Stomach (tissue), 8 donors: ENCODE measurements at regions not wholly inside any gene's neighbourhood (a gene's known extent, or its start where the extent isn't known, plus 50 kb on each side); places are given as distances from the start of the nearest gene placed in this dataset.
"Not testable (repeated sequence)": the region's sequence is repeated elsewhere in the genome, so short reads cannot be mapped to it uniquely, and the experiment has no call there.

Source experiments
- DNase-seq, 2 donors: peaks; one replicate each; pipeline versions ENCODE4 v3.0.0 to v3.0.0-alpha.2; 2013 to 2019
- H3K27ac ChIP-seq, 5 donors: fragments of 200-600 bp in 4 of 5; sonication (generic) in 4 of 5; one replicate each; pipeline ENCODE4 v1.5.1; 2013 to 2019; ENCODE audit warnings: mild to moderate bottlenecking in 1 of 5, moderate library complexity in 1 of 5
- H3K27me3 ChIP-seq, 3 donors: fragments of 200-600 bp; sonication (generic); one replicate each; pipeline ENCODE4 v1.5.1; 2017 to 2019; ENCODE audit warnings: mixed run types in 1 of 3
- H3K36me3 ChIP-seq, 4 donors: fragments of 200-600 bp; sonication (generic); 1 replicate in 3 of 4; 2 replicates in 1 of 4; pipeline ENCODE4 v1.5.1; 2016 to 2019
- H3K4me1 ChIP-seq, 4 donors: fragments of 200-600 bp; sonication (generic); one replicate each; pipeline ENCODE4 v1.5.1; 2016 to 2019
- H3K4me3 ChIP-seq, 4 donors: fragments of 200-600 bp; sonication (generic) in 3 of 4; one replicate each; pipeline ENCODE4 v1.5.1; 2016 to 2019; ENCODE audit warnings: mild to moderate bottlenecking in 1 of 4
- H3K9me3 ChIP-seq, 4 donors: fragments of 200-600 bp; sonication (generic); one replicate each; pipeline ENCODE4 v1.5.1; 2016 to 2019
- EP300 ChIP-seq: sonication (generic); formaldehyde crosslinking; IDR thresholded peaks from one replicate; pipeline ENCODE4 v1.6.1; 2017; ENCODE audit warnings: antibody characterized with exemption
- POLR2A ChIP-seq, 4 donors: fragments of 450-650 bp; IDR thresholded peaks; one replicate each; pipeline ENCODE4 v1.6.1; 2016; ENCODE audit warnings: antibody characterized with exemption in 4 of 4, control low read depth in 2 of 4, mild to moderate bottlenecking in 1 of 4, moderate library complexity in 1 of 4
- POLR2AphosphoS5 ChIP-seq, 3 donors: sonication (generic); formaldehyde crosslinking; IDR thresholded peaks; one replicate each; pipeline ENCODE4 v1.6.1; 2016; ENCODE audit warnings: antibody characterized with exemption in 3 of 3
- WGBS, 5 donors: extraction: QIAGEN DNeasy Blood & Tissue Kit in 3 of 5; methylation state at CpG; one replicate each; pipeline versions ENCODE4 v1.1.5 to v1.1.7; 2013 to 2018; 5-methylcytosine and 5-hydroxymethylcytosine counted together
- intact Hi-C: fragments of 100-400 bp; cut with DNase I; formaldehyde crosslinking; loops from one replicate; pipeline ENCODE4 v1.15.1; 2023; ENCODE audit warnings: low total_unique reads
- TF ChIP-seq, protein P1 (sequence below), 7 experiments: fragments of 450-650 bp in 4 of 7; fragments of 200-600 bp in 3 of 7; sonication (generic) in 3 of 7; IDR thresholded peaks; one replicate each; pipeline ENCODE4 v1.5.1; 2016 to 2019; ENCODE audit warnings: antibody characterized with exemption in 7 of 7, control low read depth in 2 of 7, mild to moderate bottlenecking in 1 of 7
- donor health status: healthy with polysubstance abuse.
- donor health status: Bipolar disorder and iron deficiency.
- donor health status: healthy.

DNA sequence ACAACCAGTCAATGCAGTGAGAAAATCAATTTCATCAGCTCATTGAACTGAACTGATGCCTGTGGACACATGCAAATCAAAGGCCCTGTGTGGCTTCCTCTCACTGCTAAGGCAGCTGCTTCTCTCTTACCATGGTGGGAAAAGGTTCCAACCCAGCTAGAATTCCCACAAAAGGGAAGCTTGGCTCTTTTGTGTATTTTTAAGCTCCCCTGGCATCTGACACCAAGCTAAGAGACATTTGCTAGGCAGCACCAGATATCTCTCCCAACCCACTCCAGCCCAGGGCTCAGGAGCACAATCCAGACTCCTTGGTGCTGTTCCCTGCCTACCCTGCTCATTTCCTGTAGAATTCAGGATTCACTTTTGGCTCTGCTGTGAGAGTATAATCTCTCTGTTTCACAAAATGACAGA, 129.6 kb downstream of the GXYLT1 start:
- H3K27me3 ChIP-seq: no peaks in the 10 kb centered on the region
- intact Hi-C loops: no loop called here
- no peak for DNase-seq
- TF ChIP-seq POLR2A (IDR thresholded peaks at IDR 0.05) (no peak), POLR2AphosphoS5 (IDR thresholded peaks at IDR 0.05) (no peak), EP300 (no peak)
- TF ChIP-seq, protein P1, sequence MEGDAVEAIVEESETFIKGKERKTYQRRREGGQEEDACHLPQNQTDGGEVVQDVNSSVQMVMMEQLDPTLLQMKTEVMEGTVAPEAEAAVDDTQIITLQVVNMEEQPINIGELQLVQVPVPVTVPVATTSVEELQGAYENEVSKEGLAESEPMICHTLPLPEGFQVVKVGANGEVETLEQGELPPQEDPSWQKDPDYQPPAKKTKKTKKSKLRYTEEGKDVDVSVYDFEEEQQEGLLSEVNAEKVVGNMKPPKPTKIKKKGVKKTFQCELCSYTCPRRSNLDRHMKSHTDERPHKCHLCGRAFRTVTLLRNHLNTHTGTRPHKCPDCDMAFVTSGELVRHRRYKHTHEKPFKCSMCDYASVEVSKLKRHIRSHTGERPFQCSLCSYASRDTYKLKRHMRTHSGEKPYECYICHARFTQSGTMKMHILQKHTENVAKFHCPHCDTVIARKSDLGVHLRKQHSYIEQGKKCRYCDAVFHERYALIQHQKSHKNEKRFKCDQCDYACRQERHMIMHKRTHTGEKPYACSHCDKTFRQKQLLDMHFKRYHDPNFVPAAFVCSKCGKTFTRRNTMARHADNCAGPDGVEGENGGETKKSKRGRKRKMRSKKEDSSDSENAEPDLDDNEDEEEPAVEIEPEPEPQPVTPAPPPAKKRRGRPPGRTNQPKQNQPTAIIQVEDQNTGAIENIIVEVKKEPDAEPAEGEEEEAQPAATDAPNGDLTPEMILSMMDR (IDR thresholded peaks at IDR 0.05): no peak
- H3K9me3 ChIP-seq: no peaks in the 10 kb centered on the region
- H3K4me3 ChIP-seq: no peak overlapping the region
- H3K27ac ChIP-seq: no peak overlapping the region
- no peaks in the 10 kb centered on the region for H3K36me3 ChIP-seq
- H3K4me1 ChIP-seq: no peaks in the 10 kb centered on the region

DNA sequence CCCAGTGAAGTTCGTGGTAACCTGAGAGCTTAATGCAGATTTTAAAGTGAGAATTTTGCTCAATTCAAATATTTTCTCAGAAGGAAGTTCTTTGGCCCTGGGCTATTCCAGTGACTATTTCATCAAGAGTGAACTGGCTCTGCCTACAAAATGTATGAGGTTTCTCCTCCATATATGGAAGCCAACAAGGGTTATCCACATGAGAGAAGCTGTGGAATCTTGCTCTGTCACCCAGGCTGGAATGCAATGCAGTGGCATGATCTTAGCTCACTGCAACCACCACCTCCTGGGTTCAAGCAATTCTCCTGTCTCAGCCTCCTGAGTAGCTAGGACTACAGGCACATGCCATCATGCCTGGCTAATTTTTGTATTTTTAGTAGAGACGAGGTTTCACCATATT, 132.2 kb downstream of the GXYLT1 start:
- H3K27me3 ChIP-seq, H3K9me3 ChIP-seq, H3K27ac ChIP-seq, H3K4me3 ChIP-seq, DNase-seq, intact Hi-C loops, H3K4me1 ChIP-seq, H3K36me3 ChIP-seq: not testable (repeated sequence)
- WGBS, 5 donors: 64 to 91% (median 75%) methylated on average over 2 of the region's 2 CpGs

DNA sequence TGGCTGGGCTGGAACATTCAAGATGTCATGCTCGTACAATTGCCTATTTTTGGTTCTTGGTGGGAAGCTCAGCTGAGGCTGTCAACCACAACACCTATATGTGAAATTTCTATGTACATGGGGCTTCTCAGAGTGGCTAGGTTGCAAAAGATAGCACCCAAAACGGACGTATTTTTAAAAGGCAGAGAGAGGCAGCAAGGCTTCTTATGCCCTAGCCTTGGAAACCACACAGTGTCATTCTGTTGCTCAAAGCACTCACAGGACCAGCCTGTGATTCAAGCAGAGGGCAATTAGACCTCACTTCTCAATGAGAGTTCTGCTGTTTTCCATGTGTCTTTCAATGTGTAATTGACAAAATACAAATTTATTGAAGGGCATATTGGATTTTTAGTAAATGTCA, 134.0 kb downstream of the GXYLT1 start:
- Histone ChIP-seq H3K27me3 (no peaks in the 10 kb centered on the region), H3K27ac (no peak overlapping the region), H3K4me3 (no peak overlapping the region), H3K4me1 (no peaks in the 10 kb centered on the region), H3K36me3 (no peaks in the 10 kb centered on the region), H3K9me3 (no peaks in the 10 kb centered on the region)
- TF ChIP-seq EP300: no peak
- no peak for TF ChIP-seq POLR2AphosphoS5 (IDR thresholded peaks at IDR 0.05)
- TF ChIP-seq, protein P1 (IDR thresholded peaks at IDR 0.05): no peak
- TF ChIP-seq POLR2A (IDR thresholded peaks at IDR 0.05): no peak
- WGBS, 5 donors: 71 to 88% (median 78%) methylated on average over 3 of the region's 3 CpGs
- intact Hi-C loops: no loop called here
- no peak for DNase-seq

DNA sequence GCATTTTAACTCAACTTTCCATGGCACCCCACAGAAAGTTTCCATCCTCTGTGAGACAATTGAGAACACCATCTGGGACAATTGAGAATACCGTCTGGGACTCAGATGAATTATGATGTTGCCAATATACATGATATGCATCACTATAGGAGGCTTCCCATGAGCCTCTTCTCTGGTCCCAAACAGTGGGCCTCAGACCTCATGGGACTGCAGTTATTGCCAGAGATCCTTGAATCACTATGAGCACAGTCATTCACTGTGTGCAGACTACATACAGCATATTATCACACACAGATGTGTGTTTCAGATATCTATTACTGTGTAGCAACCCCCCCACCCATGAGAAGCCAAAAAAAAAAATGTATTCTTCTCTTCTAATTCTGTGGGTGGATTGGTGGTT, 134.4 kb downstream of the GXYLT1 start:
- no peak for DNase-seq
- no peak for TF ChIP-seq EP300
- TF ChIP-seq, protein P1 (IDR thresholded peaks at IDR 0.05): no peak
- no peak for TF ChIP-seq POLR2AphosphoS5 (IDR thresholded peaks at IDR 0.05)
- no peak for TF ChIP-seq POLR2A (IDR thresholded peaks at IDR 0.05)
- H3K36me3 ChIP-seq: no peaks in the 10 kb centered on the region
- intact Hi-C loops: no loop called here
- no peak overlapping the region for H3K27ac ChIP-seq
- WGBS, 5 donors: 82 to 100% (median 95%) methylated on average over 1 of the region's 1 CpG
- no peaks in the 10 kb centered on the region for H3K4me1 ChIP-seq
- H3K9me3 ChIP-seq: no peaks in the 10 kb centered on the region
- H3K4me3 ChIP-seq: no peak overlapping the region
- no peaks in the 10 kb centered on the region for H3K27me3 ChIP-seq

DNA sequence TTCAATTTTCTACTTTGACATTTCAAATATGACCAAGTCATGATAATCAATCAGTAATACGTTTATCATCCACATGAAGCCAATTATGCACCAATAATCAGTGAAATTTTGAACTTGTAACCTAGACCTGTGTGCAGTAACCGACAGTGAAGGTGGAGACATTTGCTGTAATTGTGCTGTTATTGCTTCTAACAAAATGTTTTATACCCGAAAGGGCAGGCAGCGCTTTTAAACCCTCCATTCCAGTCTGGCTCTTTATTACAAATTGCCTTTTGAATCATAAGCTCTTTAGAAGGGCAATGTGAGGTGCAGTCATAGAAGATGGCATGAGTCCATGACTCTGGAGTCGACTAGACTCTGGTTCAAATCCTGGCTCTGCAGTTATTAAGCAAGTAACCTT, 135.7 kb downstream of the GXYLT1 start:
- H3K4me1 ChIP-seq: no peaks in the 10 kb centered on the region

More for the DNA sequence above, 135.7 kb downstream of the GXYLT1 start:
- TF ChIP-seq POLR2A (IDR thresholded peaks at IDR 0.05): no peak
- TF ChIP-seq EP300: no peak
- no peak for TF ChIP-seq POLR2AphosphoS5 (IDR thresholded peaks at IDR 0.05)
- TF ChIP-seq, protein P1 (IDR thresholded peaks at IDR 0.05): no peak
- intact Hi-C loops: no loop called here
- H3K36me3 ChIP-seq: no peaks in the 10 kb centered on the region
- no peaks in the 10 kb centered on the region for H3K27me3 ChIP-seq
- no peak overlapping the region for H3K27ac ChIP-seq
- no peaks in the 10 kb centered on the region for H3K9me3 ChIP-seq
- 74 to 86% (median 82%) methylated on average over 5 of the region's 5 CpGs for WGBS, 5 donors
- DNase-seq: no peak
- H3K4me3 ChIP-seq: no peak overlapping the region
